HepG2 (cell line): ENCODE measurements at regions not wholly inside any gene's neighbourhood (a gene's known extent, or its start where the extent isn't known, plus 50 kb on each side); places are given as distances from the start of the nearest gene placed in this dataset.

ENCODE experiments used
- ATAC-seq: fragments of 200-7000 bp; cut with Tn5 transposase; 3 replicates; pipeline ENCODE4 v1.9.1; 2020; ENCODE audit warnings: mild to moderate bottlenecking, moderate library complexity
- BruUV-seq: library from RNA; stranded (reverse); fragments of 400-500 nt; replicated peaks from 2 replicates; lab custom pipeline; 2021; lab: Mats Ljungman, UMichigan
- CTCF ChIA-PET: fragments of 300-600 bp; formaldehyde crosslinking; extraction: SDS; loops from one replicate; lab custom pipeline; 2021; ENCODE audit warnings: low total read pairs, inconsistent platforms, low intra/inter-chr PET ratio; lab: Yijun Ruan, JAX
- POLR2A ChIA-PET: fragments of 350-600 bp; sonication (Branson Sonifier 250); formaldehyde crosslinking; loops from one replicate; lab custom pipeline; 2020; ENCODE audit warnings: antibody characterized with exemption, inconsistent platforms; lab: Yijun Ruan, JAX
- DNase-seq: peaks from one replicate; pipeline ENCODE4 v3.0.0-alpha.2; 2015; ENCODE audit warnings: low spot score
- FAIRE-seq: peaks from 3 replicates; lab custom pipeline; 2011; peaks lifted over from hg19 to GRCh38; lab: Jason Lieb, UNC
- H2AFZ ChIP-seq: one replicate; pipeline ENCODE4 v1.6.1; 2011; ENCODE audit warnings: low read length, inconsistent platforms
- H3K27ac ChIP-seq: fragments of 300-600 bp; 3 replicates; pipeline ENCODE4 v1.8.0; 2011; ENCODE audit warnings: mixed run types, mild to moderate bottlenecking, mixed read lengths, low read length, inconsistent platforms; ENCODE audit not compliant: insufficient read depth; ENCODE audit errors: extremely low read length
- H3K27me3 ChIP-seq, 2 experiments: fragments of 200-600 bp in 1 of 2; 2 replicates in 1 of 2; 3 replicates in 1 of 2; pipeline versions ENCODE4 v1.6.0 to v1.8.0; 2011; ENCODE audit warnings: low read length in 2 of 2, mild to moderate bottlenecking in 2 of 2, moderate library complexity in 2 of 2, inconsistent platforms in 1 of 2; ENCODE audit not compliant: insufficient read depth in 2 of 2, control insufficient read depth in 1 of 2
- H3K36me3 ChIP-seq, 2 experiments: fragments of 200-600 bp in 1 of 2; replicated peaks in 1 of 2; 2 replicates in 1 of 2; 3 replicates in 1 of 2; pipeline versions ENCODE4 v1.5.1 to v1.8.0; 2011; ENCODE audit warnings: low read length in 2 of 2, inconsistent platforms in 1 of 2; ENCODE audit not compliant: insufficient read depth in 2 of 2, control insufficient read depth in 1 of 2
- H3K4me1 ChIP-seq: 2 replicates; pipeline ENCODE4 v1.5.1; 2012; ENCODE audit warnings: low read length, inconsistent platforms; ENCODE audit not compliant: insufficient read depth
- H3K4me2 ChIP-seq: 2 replicates; pipeline ENCODE4 v1.6.0; 2011; ENCODE audit warnings: low read depth, low read length, inconsistent platforms
- H3K4me3 ChIP-seq, 3 experiments: fragments of 200-600 bp in 1 of 3; sonication (generic), shearing (Covaris generic) in 1 of 3; replicated peaks in 1 of 3; 2 replicates each; pipeline ENCODE4 v1.5.1; 2011 to 2016; ENCODE audit warnings: low read length in 3 of 3, inconsistent platforms in 2 of 3, low read depth in 2 of 3, mild to moderate bottlenecking in 2 of 3, control low read depth in 1 of 3, mixed read lengths in 1 of 3; ENCODE audit not compliant: insufficient read depth in 1 of 3
- H3K79me2 ChIP-seq: one replicate; pipeline ENCODE4 v1.6.1; 2011; ENCODE audit warnings: low read length, inconsistent platforms; ENCODE audit not compliant: insufficient read depth
- H3K9ac ChIP-seq: 2 replicates; pipeline ENCODE4 v1.6.0; 2011; ENCODE audit warnings: mild to moderate bottlenecking, low read depth, low read length, inconsistent platforms; ENCODE audit not compliant: insufficient read depth
- H3K9me3 ChIP-seq: 2 replicates; pipeline ENCODE4 v1.5.1; 2012; ENCODE audit warnings: mild to moderate bottlenecking, low read length
- H4K20me1 ChIP-seq: 2 replicates; pipeline ENCODE4 v1.6.0; 2011; ENCODE audit warnings: inconsistent platforms, mild to moderate bottlenecking, low read length, moderate library complexity; ENCODE audit not compliant: insufficient read depth
- MAFF ChIP-seq: IDR thresholded peaks from 2 replicates; pipeline ENCODE4 v1.6.1; 2011; ENCODE audit warnings: low read depth, low read length, improper control_type of control experiment
- MAFK ChIP-seq, 2 experiments: IDR thresholded peaks in 1 of 2; conservative IDR thresholded peaks in 1 of 2; 2 replicates each; pipeline ENCODE4 v1.6.1; 2011; ENCODE audit warnings: improper control_type of control experiment in 2 of 2, low read length in 2 of 2
- SAFB2 ChIP-seq: sonication (generic); formaldehyde crosslinking; IDR thresholded peaks from 2 replicates; pipeline ENCODE4 v1.5.1; 2020; ENCODE audit warnings: missing genetic modification reagents, low read depth, mild to moderate bottlenecking, borderline replicate concordance
- SRF ChIP-seq: IDR thresholded peaks from 2 replicates; pipeline ENCODE4 v1.6.1; 2011; ENCODE audit warnings: mild to moderate bottlenecking, low read depth, low read length, moderate library complexity
- ZNF382 ChIP-seq: sonication (generic); formaldehyde crosslinking; IDR thresholded peaks from 2 replicates; pipeline ENCODE4 v1.5.0; 2020; ENCODE audit warnings: missing genetic modification reagents, mild to moderate bottlenecking, borderline replicate concordance
- ZNF629 ChIP-seq: sonication (generic); formaldehyde crosslinking; conservative IDR thresholded peaks from 2 replicates; pipeline ENCODE4 v1.5.0; 2020; ENCODE audit warnings: missing genetic modification reagents
- ZNF652 ChIP-seq: IDR thresholded peaks from 2 replicates; pipeline ENCODE4 v1.6.1; 2016; ENCODE audit warnings: low read depth, borderline replicate concordance
- WGBS: methylation state at CpG from one replicate; pipeline ENCODE4 v1.1.6; 2017; ENCODE audit warnings: low lambda C conversion rate; 5-methylcytosine and 5-hydroxymethylcytosine counted together
- in situ Hi-C: cut with HindIII; loops from 2 replicates; pipeline ENCODE4 v1.10.0; 2017; ENCODE audit warnings: low pct_unique_long_range_greater_than_20kb; ENCODE audit not compliant: extremely low pct_ligation_motif_present
- intact Hi-C: fragments of 100-400 bp; cut with micrococcal nuclease; formaldehyde crosslinking; loops from one replicate; pipeline ENCODE4 v1.10.0; 2022; ENCODE audit not compliant: unreplicated experiment

DNA sequence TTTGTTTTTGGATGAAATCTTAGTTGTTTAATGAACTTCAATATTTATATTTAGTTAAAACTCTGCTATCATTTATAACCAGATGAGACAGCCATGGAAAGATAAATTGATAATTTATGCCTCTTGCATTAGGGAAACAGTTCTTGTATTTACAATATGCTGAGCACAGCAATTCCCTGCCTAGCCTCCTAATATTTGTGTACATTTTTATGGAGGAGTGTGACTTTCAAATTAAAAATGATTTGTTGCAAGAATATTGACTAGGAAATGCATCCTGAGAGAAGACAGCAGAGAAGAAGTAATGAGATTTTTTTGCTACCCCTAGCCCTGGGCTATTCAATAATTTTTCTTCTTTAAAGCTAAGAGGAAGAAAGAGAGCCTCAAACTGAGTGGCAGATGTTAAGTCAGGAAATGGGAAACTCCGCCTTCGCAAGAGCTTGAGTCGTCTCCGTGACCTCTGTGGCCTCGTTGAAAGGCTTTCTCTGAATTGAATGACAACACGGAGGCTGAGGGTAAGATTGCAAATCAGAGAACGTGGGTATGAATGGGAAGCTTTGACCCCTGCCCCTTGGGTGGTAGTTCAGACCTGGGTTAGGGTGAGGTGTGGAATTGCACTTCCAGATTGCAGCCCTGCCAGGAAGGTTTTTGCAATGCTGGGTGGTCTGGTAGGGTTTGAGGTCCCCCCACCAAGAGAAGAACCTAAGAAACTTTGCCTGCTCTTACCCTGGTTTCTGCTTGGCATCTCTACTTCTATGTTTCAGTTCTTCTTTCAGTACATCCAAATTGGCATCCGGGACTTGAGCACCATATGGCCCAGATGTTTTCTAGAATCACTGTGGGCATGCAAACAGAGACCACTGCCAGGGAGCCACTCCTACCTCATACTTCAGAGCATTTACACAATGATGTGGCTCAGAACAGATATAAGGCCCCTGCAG lies 210.3 kb upstream of the RBMS1 start:
- no peak for ATAC-seq

DNA sequence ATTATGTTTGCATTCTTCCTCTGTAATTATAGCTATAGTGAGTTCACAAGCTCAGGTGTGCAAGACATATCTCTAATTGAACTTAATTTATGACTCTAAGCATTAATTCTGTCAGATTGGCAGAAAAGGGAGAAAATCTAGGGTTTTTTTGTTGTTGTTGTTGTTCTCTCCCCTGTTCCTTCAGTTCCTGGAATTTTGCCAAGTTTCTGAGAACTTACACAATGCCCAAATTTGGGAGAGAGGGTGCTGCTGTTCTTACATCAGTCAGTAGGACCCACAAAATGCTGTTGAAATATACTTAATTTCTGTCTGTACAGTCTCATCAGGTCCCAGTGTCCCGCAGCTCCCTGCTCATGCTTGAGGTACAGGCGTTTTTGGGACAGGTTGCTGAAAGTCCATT lies 221.8 kb upstream of the RBMS1 start:
- CTCF ChIA-PET: no interaction called here
- FAIRE-seq (no peak), DNase-seq (no peak), ATAC-seq (no peak)
- in situ Hi-C loops: no loop called here
- Histone ChIP-seq H3K27me3 (no peaks in the 10 kb centered on the region), H4K20me1 (no peaks in the 10 kb centered on the region), H3K4me2 (no peak overlapping the region), H3K9me3 (no peaks in the 10 kb centered on the region), H3K79me2 (no peaks in the 10 kb centered on the region), H3K9ac (no peak overlapping the region), H3K4me1 (no peaks in the 10 kb centered on the region), H3K36me3 (no peaks in the 10 kb centered on the region), H3K4me3 (no peak overlapping the region), H3K27ac (no peak overlapping the region), H2AFZ (no peak overlapping the region)
- TF ChIP-seq ZNF629 (CRISPR knock-in tag) (no peak), ZNF382 (CRISPR knock-in tag) (no peak), SRF (0 out of 2 replicates have a peak, but pooled peaks have one; percentile 12)
- POLR2A ChIA-PET: no interaction called here
- WGBS: 71% methylated on average over 2 of the region's 2 CpGs
- no TSS peak for BruUV-seq
- intact Hi-C loops: no loop called here

More for the DNA sequence above, 210.3 kb upstream of the RBMS1 start:
- in situ Hi-C loops: no loop called here
- Histone ChIP-seq H3K4me3 (no peak overlapping the region), H3K79me2 (no peaks in the 10 kb centered on the region), H3K9ac (no peak overlapping the region), H3K36me3 (no peaks in the 10 kb centered on the region), H3K27me3 (no peaks in the 10 kb centered on the region), H3K4me1 (no peaks in the 10 kb centered on the region), H4K20me1 (no peaks in the 10 kb centered on the region), H3K27ac (no peak overlapping the region), H3K4me2 (no peak overlapping the region), H3K9me3 (no peaks in the 10 kb centered on the region), H2AFZ (no peak overlapping the region)
- peak; percentile 95 for TF ChIP-seq MAFF
- no peak for TF ChIP-seq SAFB2
- TF ChIP-seq MAFK (conservative IDR thresholded peaks at IDR 0.05 in 1 of 2, IDR thresholded peaks at IDR 0.05 in 1 of 2; ENCODE audit: low read length in 2 of 2): peak; percentile 94 to 97
- no peak for TF ChIP-seq ZNF652 (CRISPR knock-in tag)
- DNase-seq: no peak
- ChIA-PET CTCF (no interaction called here), POLR2A (no interaction called here)
- no TSS peak for BruUV-seq
- intact Hi-C loops: no loop called here
- 19% methylated on average over 8 of the region's 8 CpGs for WGBS
- FAIRE-seq: no peak
